GM12878 (cell line): ENCODE measurements at regions not wholly inside any gene's neighbourhood (a gene's known extent, or its start where the extent isn't known, plus 50 kb on each side); places are given as distances from the start of the nearest gene placed in this dataset.

Experiments
- ATAC-seq: fragments of 200-7000 bp; cut with Tn5 transposase; 3 replicates; pipeline ENCODE4 v1.9.1; 2020; ENCODE audit warnings: mild to moderate bottlenecking, moderate library complexity
- BruUV-seq: library from RNA; stranded (reverse); fragments of 400-500 nt; replicated peaks from 2 replicates; lab custom pipeline; 2021; lab: Mats Ljungman, UMichigan
- CTCF ChIA-PET: fragments of 300-600 bp; sonication (Branson Sonifier 250); formaldehyde crosslinking; extraction: SDS; loops from one replicate; lab custom pipeline; 2021; ENCODE audit warnings: inconsistent platforms; lab: Yijun Ruan, JAX
- POLR2A ChIA-PET: fragments of 350-600 bp; formaldehyde crosslinking; extraction: SDS; loops from one replicate; lab custom pipeline; 2021; ENCODE audit warnings: inconsistent platforms; lab: Charles Lee
- RAD21 ChIA-PET: fragments of 300-600 bp; sonication (Branson Sonifier 250); formaldehyde crosslinking; loops from one replicate; lab custom pipeline; 2023; ENCODE audit warnings: antibody characterized with exemption; ENCODE audit not compliant: unreplicated experiment; lab: Charles Lee
- SMC1A ChIA-PET: fragments of 300-600 bp; sonication (Branson Sonifier 250); formaldehyde crosslinking; loops from one replicate; lab custom pipeline; 2023; ENCODE audit not compliant: unreplicated experiment, uncharacterized antibody; lab: Charles Lee
- DNase-seq: peaks from one replicate; pipeline ENCODE4 v3.0.0-alpha.2; 2011; ENCODE audit warnings: low read depth, low spot score
- FAIRE-seq: peaks from 3 replicates; lab custom pipeline; 2011; peaks lifted over from hg19 to GRCh38; lab: Jason Lieb, UNC
- H2AFZ ChIP-seq: 2 replicates; pipeline ENCODE4 v1.6.0; 2011; ENCODE audit warnings: low read depth, low read length, control low read depth; ENCODE audit not compliant: control insufficient read depth
- H3K27ac ChIP-seq: 2 replicates; pipeline ENCODE4 v1.5.1; 2011; ENCODE audit warnings: control low read depth; ENCODE audit not compliant: control insufficient read depth, insufficient read depth
- H3K27me3 ChIP-seq, 2 experiments: replicated peaks in 1 of 2; 2 replicates each; pipeline versions ENCODE4 v1.6.0 to v1.6.1; 2011; ENCODE audit warnings: low read length in 1 of 2; ENCODE audit not compliant: control insufficient read depth in 2 of 2, insufficient read depth in 2 of 2
- H3K36me3 ChIP-seq, 2 experiments: 2 replicates each; pipeline ENCODE4 v1.5.1; 2011; ENCODE audit warnings: low read length in 1 of 2; ENCODE audit not compliant: control insufficient read depth in 2 of 2, insufficient read depth in 2 of 2
- H3K4me1 ChIP-seq: 2 replicates; pipeline ENCODE4 v1.6.1; 2011; ENCODE audit warnings: mild to moderate bottlenecking, low read length, moderate library complexity, mixed read lengths; ENCODE audit not compliant: control insufficient read depth, insufficient read depth
- H3K4me2 ChIP-seq: 2 replicates; pipeline ENCODE4 v1.6.0; 2011; ENCODE audit warnings: control low read depth; ENCODE audit not compliant: control insufficient read depth, insufficient read depth
- H3K4me3 ChIP-seq: fragments of 200-600 bp; sonication (generic); 2 replicates; pipeline ENCODE4 v1.5.1; 2016
- H3K79me2 ChIP-seq: 2 replicates; pipeline ENCODE4 v1.6.0; 2011; ENCODE audit warnings: low read length; ENCODE audit not compliant: control insufficient read depth, insufficient read depth
- H3K9ac ChIP-seq: 2 replicates; pipeline ENCODE4 v1.8.0; 2011; ENCODE audit warnings: low read length, control low read depth, mixed read lengths; ENCODE audit not compliant: control insufficient read depth, insufficient read depth
- H3K9me3 ChIP-seq: replicated peaks from 3 replicates; pipeline ENCODE4 v1.5.1; 2011; ENCODE audit warnings: mild to moderate bottlenecking, low read length; ENCODE audit not compliant: control insufficient read depth, insufficient read depth
- H4K20me1 ChIP-seq: 2 replicates; pipeline ENCODE4 v1.6.0; 2011; ENCODE audit not compliant: control insufficient read depth, insufficient read depth
- ATF3 ChIP-seq: IDR thresholded peaks from 2 replicates; pipeline ENCODE4 v1.6.1; 2011; ENCODE audit warnings: low read depth, mild to moderate bottlenecking, low read length, moderate library complexity, borderline replicate concordance; ENCODE audit errors: extremely low read depth
- ATF7 ChIP-seq: fragments of 450-650 bp; IDR thresholded peaks from 2 replicates; pipeline ENCODE4 v1.6.1; 2016; ENCODE audit warnings: low read depth, mild to moderate bottlenecking
- BACH1 ChIP-seq: fragments of 450-650 bp; IDR thresholded peaks from 2 replicates; pipeline ENCODE4 v1.6.1; 2017; ENCODE audit warnings: mild to moderate bottlenecking, borderline replicate concordance
- DPF2 ChIP-seq: fragments of 450-650 bp; IDR thresholded peaks from 2 replicates; pipeline ENCODE4 v1.6.1; 2017; ENCODE audit warnings: mild to moderate bottlenecking
- EP300 ChIP-seq, 2 experiments: fragments of 150-350 bp in 1 of 2; IDR thresholded peaks; 2 replicates each; pipeline ENCODE4 v1.6.1; 2011 to 2012; ENCODE audit warnings: low read depth in 2 of 2, low read length in 2 of 2, borderline replicate concordance in 1 of 2, improper control_type of control experiment in 1 of 2, inconsistent platforms in 1 of 2; ENCODE audit not compliant: control insufficient read depth in 1 of 2
- ESRRA ChIP-seq: IDR thresholded peaks from 2 replicates; pipeline ENCODE4 v1.6.1; 2012; ENCODE audit warnings: mild to moderate bottlenecking, low read length, improper control_type of control experiment
- IKZF1 ChIP-seq: fragments of 450-650 bp; conservative IDR thresholded peaks from 2 replicates; pipeline ENCODE4 v1.6.1; 2017; ENCODE audit warnings: antibody characterized with exemption, mild to moderate bottlenecking
- IKZF2 ChIP-seq, 2 experiments: fragments of 450-650 bp; IDR thresholded peaks; 2 replicates each; pipeline ENCODE4 v1.6.1; 2017; ENCODE audit warnings: mild to moderate bottlenecking in 2 of 2, moderate library complexity in 2 of 2
- MEF2B ChIP-seq: fragments of 450-650 bp; IDR thresholded peaks from 2 replicates; pipeline ENCODE4 v1.6.1; 2018; ENCODE audit warnings: mild to moderate bottlenecking, moderate library complexity; ENCODE audit not compliant: partially characterized antibody, poor library complexity, severe bottlenecking
- MLLT1 ChIP-seq: fragments of 450-650 bp; IDR thresholded peaks from 2 replicates; pipeline ENCODE4 v1.6.1; 2016; ENCODE audit warnings: mild to moderate bottlenecking
- MTA2 ChIP-seq: fragments of 450-650 bp; IDR thresholded peaks from 2 replicates; pipeline ENCODE4 v1.6.1; 2016; ENCODE audit warnings: low read depth, mild to moderate bottlenecking, moderate library complexity
- NBN ChIP-seq: fragments of 450-650 bp; IDR thresholded peaks from 2 replicates; pipeline ENCODE4 v1.6.1; 2016
- SMAD1 ChIP-seq: fragments of 450-650 bp; IDR thresholded peaks from 2 replicates; pipeline ENCODE4 v1.6.1; 2018; ENCODE audit warnings: mild to moderate bottlenecking, low read depth; ENCODE audit not compliant: partially characterized antibody
- ZNF24 ChIP-seq: fragments of 450-650 bp; IDR thresholded peaks from 2 replicates; pipeline ENCODE4 v1.6.1; 2017; ENCODE audit warnings: antibody characterized with exemption, mild to moderate bottlenecking
- ZNF384 ChIP-seq: IDR thresholded peaks from 2 replicates; pipeline ENCODE4 v1.6.1; 2012; ENCODE audit warnings: low read depth, mild to moderate bottlenecking, low read length, improper control_type of control experiment, borderline replicate concordance
- WGBS: methylation state at CpG from one replicate; pipeline ENCODE4 v1.1.6; 2016; ENCODE audit warnings: low lambda C conversion rate; ENCODE audit not compliant: insufficient replicate concordance, insufficient coverage; ENCODE audit errors: missing lambda C conversion rate; 5-methylcytosine and 5-hydroxymethylcytosine counted together
- in situ Hi-C: fragments of 300-500 bp; cut with MboI; formaldehyde crosslinking; loops from 9 replicates; pipeline ENCODE4 v1.14.3; 2018; ENCODE audit warnings: mixed read lengths
- intact Hi-C: fragments of 100-400 bp; cut with micrococcal nuclease; formaldehyde crosslinking; loops from one replicate; pipeline ENCODE4 v1.14.2; 2022; ENCODE audit not compliant: unreplicated experiment
- TF ChIP-seq, protein P1 (sequence below): fragments of 450-650 bp; formaldehyde crosslinking; IDR thresholded peaks from 2 replicates; pipeline ENCODE4 v1.5.0; 2022; ENCODE audit warnings: mild to moderate bottlenecking, missing genetic modification characterization

GRCh38 chr6:81997090-81997926, 244.8 kb upstream of the TENT5A start:
- H2AFZ ChIP-seq, result no peak overlapping the region
- intact Hi-C loops, result no loop called here
- TF ChIP-seq, protein P1, sequence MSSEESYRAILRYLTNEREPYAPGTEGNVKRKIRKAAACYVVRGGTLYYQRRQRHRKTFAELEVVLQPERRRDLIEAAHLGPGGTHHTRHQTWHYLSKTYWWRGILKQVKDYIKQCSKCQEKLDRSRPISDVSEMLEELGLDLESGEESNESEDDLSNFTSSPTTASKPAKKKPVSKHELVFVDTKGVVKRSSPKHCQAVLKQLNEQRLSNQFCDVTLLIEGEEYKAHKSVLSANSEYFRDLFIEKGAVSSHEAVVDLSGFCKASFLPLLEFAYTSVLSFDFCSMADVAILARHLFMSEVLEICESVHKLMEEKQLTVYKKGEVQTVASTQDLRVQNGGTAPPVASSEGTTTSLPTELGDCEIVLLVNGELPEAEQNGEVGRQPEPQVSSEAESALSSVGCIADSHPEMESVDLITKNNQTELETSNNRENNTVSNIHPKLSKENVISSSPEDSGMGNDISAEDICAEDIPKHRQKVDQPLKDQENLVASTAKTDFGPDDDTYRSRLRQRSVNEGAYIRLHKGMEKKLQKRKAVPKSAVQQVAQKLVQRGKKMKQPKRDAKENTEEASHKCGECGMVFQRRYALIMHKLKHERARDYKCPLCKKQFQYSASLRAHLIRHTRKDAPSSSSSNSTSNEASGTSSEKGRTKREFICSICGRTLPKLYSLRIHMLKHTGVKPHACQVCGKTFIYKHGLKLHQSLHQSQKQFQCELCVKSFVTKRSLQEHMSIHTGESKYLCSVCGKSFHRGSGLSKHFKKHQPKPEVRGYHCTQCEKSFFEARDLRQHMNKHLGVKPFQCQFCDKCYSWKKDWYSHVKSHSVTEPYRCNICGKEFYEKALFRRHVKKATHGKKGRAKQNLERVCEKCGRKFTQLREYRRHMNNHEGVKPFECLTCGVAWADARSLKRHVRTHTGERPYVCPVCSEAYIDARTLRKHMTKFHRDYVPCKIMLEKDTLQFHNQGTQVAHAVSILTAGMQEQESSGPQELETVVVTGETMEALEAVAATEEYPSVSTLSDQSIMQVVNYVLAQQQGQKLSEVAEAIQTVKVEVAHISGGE, result no peak
- TF ChIP-seq SMAD1, result peak; percentile 39
- TF ChIP-seq ZNF24, result peak; percentile 89
- TF ChIP-seq BACH1, result peak; percentile 87; the same call in 1 of the 2 replicates
- no peak for TF ChIP-seq ATF3
- TF ChIP-seq IKZF1, result peak; percentile 61; the same call in 1 of the 2 replicates
- peak; percentile 37 to 63; a peak in 2 of 4 replicates for TF ChIP-seq EP300 (IDR thresholded peaks at IDR 0.05; ENCODE audit: borderline replicate concordance in 1 of 2, control insufficient read depth in 1 of 2, low read depth in 2 of 2, low read length in 2 of 2)
- peak; percentile 62 for TF ChIP-seq MEF2B
- TF ChIP-seq ZNF384, result peak; percentile 91
- peak; percentile 78 for TF ChIP-seq ATF7
- TF ChIP-seq MTA2, result peak; percentile 78
- TF ChIP-seq DPF2, result peak; percentile 41; the same call in 1 of the 2 replicates
- TF ChIP-seq ESRRA, result no peak
- 0 out of 2 replicates have a peak, but pooled peaks have one; percentile 48 for TF ChIP-seq NBN
- peak; percentile 61; the same call in 1 of the 2 replicates for TF ChIP-seq MLLT1
- peak; percentile 47 to 61; a peak in 2 of 4 replicates for TF ChIP-seq IKZF2 (IDR thresholded peaks at IDR 0.05)

More at GRCh38 chr6:81997090-81997926, 244.8 kb upstream of the TENT5A start:
- 18% methylated on average over 4 of the region's 4 CpGs for WGBS
- CTCF ChIA-PET, result interaction anchor here (0.7 to 4.0 kb wide), 8 partner anchors 9 to 152 kb away, joined by 3 to 14 read pairs (median 6); no protein-coding TSS in a partner anchor
- H3K36me3 ChIP-seq, result no peaks in the 10 kb centered on the region
- in situ Hi-C loops, result no loop called here
- BruUV-seq, result no TSS peak
- POLR2A ChIA-PET, result interaction anchor here (0.6 to 1.6 kb wide), 5 partner anchors 14 to 231 kb away, joined by 3 to 4 read pairs (median 3); no protein-coding TSS in a partner anchor
- RAD21 ChIA-PET, result interaction anchor here (0.8 to 4.5 kb wide), 21 partner anchors 9 to 250 kb away, joined by 3 to 28 read pairs (median 5); partner anchors contain the start of gene TENT5A
- H3K9me3 ChIP-seq, result no peaks in the 10 kb centered on the region; the same call in 2 of the 3 replicates
- H3K27me3 ChIP-seq, result no peaks in the 10 kb centered on the region
- no peak overlapping the region for H3K9ac ChIP-seq
- H3K4me1 ChIP-seq, result peaks cover 5% of the 10 kb centered on the region
- ATAC-seq (peak; percentile 74), FAIRE-seq (no peak), DNase-seq (peak; percentile 57)
- no peaks in the 10 kb centered on the region for H4K20me1 ChIP-seq
- no peak overlapping the region for H3K4me2 ChIP-seq
- no peaks in the 10 kb centered on the region for H3K79me2 ChIP-seq
- SMC1A ChIA-PET, result interaction anchor here (0.6 to 4.4 kb wide), 24 partner anchors 8 to 269 kb away, joined by 3 to 23 read pairs (median 4); partner anchors contain the start of gene TENT5A
- H3K27ac ChIP-seq, result no peak overlapping the region
- H3K4me3 ChIP-seq, result no peak overlapping the region
